ENCODE measurements at regions not wholly inside any gene's neighbourhood (a gene's known extent, or its start where the extent isn't known, plus 50 kb on each side); places are given as distances from the start of the nearest gene placed in this dataset.

- TF ChIP-seq CTCF (IDR thresholded peaks at IDR 0.05; ENCODE audit: unreplicated experiment): no peak
- H3K4me3 Mint-ChIP-seq (ENCODE audit: unreplicated experiment): no peak overlapping the region
- H3K36me3 Mint-ChIP-seq (ENCODE audit: low read depth, unreplicated experiment): no peaks in the 10 kb centered on the region
- H3K4me1 Mint-ChIP-seq (ENCODE audit: unreplicated experiment): peaks cover 18% of the 10 kb centered on the region
- no peak for DNase-seq (ENCODE audit: low spot score)
- H3K27me3 Mint-ChIP-seq (ENCODE audit: unreplicated experiment): peaks cover 1% of the 10 kb centered on the region
- H3K27ac Mint-ChIP-seq (ENCODE audit: unreplicated experiment): no peak overlapping the region
- no peaks in the 10 kb centered on the region for H3K9me3 Mint-ChIP-seq (ENCODE audit: unreplicated experiment)
These were observed 81.1 kb upstream of the RFX8 start for GRCh38 chr2:101556033-101556459.

- Mint-ChIP-seq H3K27me3 (ENCODE audit: unreplicated experiment) (peaks cover 1% of the 10 kb centered on the region), H3K9me3 (ENCODE audit: unreplicated experiment) (no peaks in the 10 kb centered on the region), H3K27ac (ENCODE audit: unreplicated experiment) (peak overlapping the region; percentile 53), H3K4me1 (ENCODE audit: unreplicated experiment) (peaks cover 10% of the 10 kb centered on the region), H3K4me3 (ENCODE audit: unreplicated experiment) (no peak overlapping the region), H3K36me3 (ENCODE audit: low read depth, unreplicated experiment) (no peaks in the 10 kb centered on the region)
- DNase-seq (ENCODE audit: low spot score): no peak
- TF ChIP-seq CTCF (IDR thresholded peaks at IDR 0.05; ENCODE audit: unreplicated experiment): no peak
These were observed 76.5 kb upstream of the RFX8 start for GRCh38 chr2:101551336-101551888.

- DNase-seq (ENCODE audit: low spot score): no peak
- no peaks in the 10 kb centered on the region for H3K36me3 Mint-ChIP-seq (ENCODE audit: low read depth, unreplicated experiment)
These were observed 75.6 kb upstream of the RFX8 start for GRCh38 chr2:101550555-101550954.

GRCh38 chr2:101549371-101549770 is 74.5 kb upstream of the RFX8 start:
- H3K36me3 Mint-ChIP-seq (ENCODE audit: low read depth, unreplicated experiment): no peaks in the 10 kb centered on the region
- no peak for DNase-seq (ENCODE audit: low spot score)
- no peaks in the 10 kb centered on the region for H3K9me3 Mint-ChIP-seq (ENCODE audit: unreplicated experiment)
- H3K27ac Mint-ChIP-seq (ENCODE audit: unreplicated experiment): no peak overlapping the region
- TF ChIP-seq CTCF (IDR thresholded peaks at IDR 0.05; ENCODE audit: unreplicated experiment): no peak
- H3K4me1 Mint-ChIP-seq (ENCODE audit: unreplicated experiment): peaks cover 10% of the 10 kb centered on the region
- H3K4me3 Mint-ChIP-seq (ENCODE audit: unreplicated experiment): no peak overlapping the region
- peaks cover 1% of the 10 kb centered on the region for H3K27me3 Mint-ChIP-seq (ENCODE audit: unreplicated experiment)

More at GRCh38 chr2:101550555-101550954, 75.6 kb upstream of the RFX8 start:
- Mint-ChIP-seq H3K4me3 (ENCODE audit: unreplicated experiment) (no peak overlapping the region), H3K27me3 (ENCODE audit: unreplicated experiment) (peaks cover 1% of the 10 kb centered on the region), H3K4me1 (ENCODE audit: unreplicated experiment) (peaks cover 8% of the 10 kb centered on the region), H3K27ac (ENCODE audit: unreplicated experiment) (no peak overlapping the region), H3K9me3 (ENCODE audit: unreplicated experiment) (no peaks in the 10 kb centered on the region)
- TF ChIP-seq CTCF (IDR thresholded peaks at IDR 0.05; ENCODE audit: unreplicated experiment): no peak

- no peak overlapping the region for H3K4me3 Mint-ChIP-seq (ENCODE audit: unreplicated experiment)
- TF ChIP-seq CTCF (IDR thresholded peaks at IDR 0.05; ENCODE audit: unreplicated experiment): no peak
- peaks cover 2% of the 10 kb centered on the region for H3K27me3 Mint-ChIP-seq (ENCODE audit: unreplicated experiment)
- H3K9me3 Mint-ChIP-seq (ENCODE audit: unreplicated experiment): no peaks in the 10 kb centered on the region
- peaks cover 7% of the 10 kb centered on the region for H3K4me1 Mint-ChIP-seq (ENCODE audit: unreplicated experiment)
- no peak overlapping the region for H3K27ac Mint-ChIP-seq (ENCODE audit: unreplicated experiment)
- DNase-seq (ENCODE audit: low spot score): no peak
- H3K36me3 Mint-ChIP-seq (ENCODE audit: low read depth, unreplicated experiment): no peaks in the 10 kb centered on the region
These were observed 71.6 kb upstream of the RFX8 start for GRCh38 chr2:101546376-101547058.

Data from endothelial cell (in vitro differentiated cells).